GM18861 (cell line): ENCODE measurements at regions not wholly inside any gene's neighbourhood (a gene's known extent, or its start where the extent isn't known, plus 50 kb on each side); places are given as distances from the start of the nearest gene placed in this dataset.
A peak's percentile ranks its signal among the peaks of the same experiment; 100 is the strongest.
"Not testable (repeated sequence)": the region's sequence is repeated elsewhere in the genome, so short reads cannot be mapped to it uniquely, and the experiment has no call there.

Experiments used
- ATAC-seq: cut with Tn5 transposase; IDR thresholded peaks from one replicate; pipeline ENCODE4 v1.9.1; 2021; ENCODE audit not compliant: unreplicated experiment

GRCh38 chr2:191476901-191477300 lies 201.0 kb upstream of the NABP1 start:
- ATAC-seq: no peak

- ATAC-seq: no peak
Observed at GRCh38 chr2:191478799-191479679, 198.9 kb upstream of the NABP1 start.

GRCh38 chr2:191479680-191480023 lies 198.3 kb upstream of the NABP1 start:
- ATAC-seq: peak; percentile 58

- ATAC-seq: no peak
Observed at GRCh38 chr2:191481305-191482070, 196.4 kb upstream of the NABP1 start.

GRCh38 chr2:191483117-191483516 lies 194.8 kb upstream of the NABP1 start:
- ATAC-seq: no peak

GRCh38 chr2:191486584-191487320 lies 191.2 kb upstream of the NABP1 start:
- no peak for ATAC-seq

- ATAC-seq: no peak
Observed at GRCh38 chr2:191488135-191488534, 189.8 kb upstream of the NABP1 start.

- ATAC-seq: no peak
Observed at GRCh38 chr2:191489177-191489576, 188.8 kb upstream of the NABP1 start.

GRCh38 chr2:191496838-191497237 lies 181.1 kb upstream of the NABP1 start:
- no peak for ATAC-seq

GRCh38 chr2:191497822-191498221 lies 180.1 kb upstream of the NABP1 start:
- ATAC-seq: no peak

GRCh38 chr2:191499050-191499449 lies 178.9 kb upstream of the NABP1 start:
- ATAC-seq: no peak

GRCh38 chr2:191499874-191500565 lies 177.9 kb upstream of the NABP1 start:
- ATAC-seq: no peak

- no peak for ATAC-seq
Observed at GRCh38 chr2:191500566-191500883, 177.4 kb upstream of the NABP1 start.

GRCh38 chr2:191500884-191501560 lies 176.9 kb upstream of the NABP1 start:
- ATAC-seq: no peak

GRCh38 chr2:191501561-191502168 lies 176.3 kb upstream of the NABP1 start:
- no peak for ATAC-seq

GRCh38 chr2:191506515-191506914 lies 171.4 kb upstream of the NABP1 start:
- ATAC-seq: no peak

- not testable (repeated sequence) for ATAC-seq
Observed at GRCh38 chr2:191507252-191507853, 170.6 kb upstream of the NABP1 start.

GRCh38 chr2:191508738-191509137 lies 169.2 kb upstream of the NABP1 start:
- ATAC-seq: no peak

GRCh38 chr2:191512216-191512835 lies 165.6 kb upstream of the NABP1 start:
- ATAC-seq: no peak
